Calu3 (cell line): ENCODE measurements at regions not wholly inside any gene's neighbourhood (a gene's known extent, or its start where the extent isn't known, plus 50 kb on each side); places are given as distances from the start of the nearest gene placed in this dataset.

ENCODE experiments used
- BruUV-seq: library from RNA; stranded (reverse); fragments of 400-500 nt; replicated peaks from 2 replicates; lab custom pipeline; 2021; lab: Mats Ljungman, UMichigan
- CTCF ChIA-PET: fragments of 300-600 bp; sonication (Branson Sonifier 250); formaldehyde crosslinking; loops from one replicate; lab custom pipeline; 2022; ENCODE audit warnings: antibody characterized with exemption; lab: Charles Lee
- DNase-seq: peaks from one replicate; pipeline ENCODE4 v3.0.0; 2022
- H3K27ac Mint-ChIP-seq: one replicate; pipeline ENCODE4 v1.8.0; 2022; ENCODE audit warnings: mixed read lengths; ENCODE audit not compliant: unreplicated experiment
- H3K27me3 Mint-ChIP-seq: one replicate; pipeline ENCODE4 v1.8.0; 2022; ENCODE audit warnings: mixed read lengths; ENCODE audit not compliant: unreplicated experiment
- H3K36me3 Mint-ChIP-seq: one replicate; pipeline ENCODE4 v1.8.0; 2022; ENCODE audit warnings: mild to moderate bottlenecking, moderate library complexity, mixed read lengths; ENCODE audit not compliant: insufficient read depth, unreplicated experiment
- H3K4me1 Mint-ChIP-seq: one replicate; pipeline ENCODE4 v1.8.0; 2022; ENCODE audit warnings: mild to moderate bottlenecking, low read depth, mixed read lengths; ENCODE audit not compliant: unreplicated experiment
- H3K4me3 Mint-ChIP-seq: one replicate; pipeline ENCODE4 v1.8.0; 2022; ENCODE audit warnings: mild to moderate bottlenecking, low read depth, moderate library complexity, mixed read lengths; ENCODE audit not compliant: unreplicated experiment
- H3K9me3 Mint-ChIP-seq: one replicate; pipeline ENCODE4 v1.8.0; 2022; ENCODE audit warnings: low read depth, mixed read lengths; ENCODE audit not compliant: unreplicated experiment
- CTCF ChIP-seq: fragments of 200-600 bp; IDR thresholded peaks from one replicate; pipeline ENCODE4 v1.8.0; 2022; ENCODE audit warnings: antibody characterized with exemption; ENCODE audit not compliant: unreplicated experiment
- intact Hi-C: fragments of 100-400 bp; cut with micrococcal nuclease; formaldehyde crosslinking; loops from one replicate; pipeline ENCODE4 v1.10.0; 2022; ENCODE audit not compliant: unreplicated experiment

- no peaks in the 10 kb centered on the region for H3K36me3 Mint-ChIP-seq
Observed at GRCh38 chr3:139780593-139780992, 102.8 kb upstream of the NMNAT3 start.

GRCh38 chr3:139778682-139779233, 101.0 kb upstream of the NMNAT3 start:
- Mint-ChIP-seq H3K9me3 (no peaks in the 10 kb centered on the region), H3K4me3 (no peak overlapping the region), H3K27ac (no peak overlapping the region), H3K36me3 (no peaks in the 10 kb centered on the region), H3K4me1 (no peaks in the 10 kb centered on the region), H3K27me3 (peaks cover 35% of the 10 kb centered on the region)
- intact Hi-C loops, result no loop called here
- TF ChIP-seq CTCF, result no peak
- BruUV-seq, result no TSS peak
- CTCF ChIA-PET, result no interaction called here
- DNase-seq, result no peak

More at GRCh38 chr3:139780593-139780992, 102.8 kb upstream of the NMNAT3 start:
- no TSS peak for BruUV-seq
- Mint-ChIP-seq H3K4me3 (no peak overlapping the region), H3K9me3 (no peaks in the 10 kb centered on the region), H3K27me3 (peaks cover 42% of the 10 kb centered on the region), H3K4me1 (no peaks in the 10 kb centered on the region), H3K27ac (no peak overlapping the region)
- CTCF ChIA-PET, result no interaction called here
- no peak for DNase-seq
- TF ChIP-seq CTCF, result no peak
- intact Hi-C loops, result no loop called here

- CTCF ChIA-PET, result interaction anchor here (0.5 kb wide), 1 partner anchor 1993 kb away, joined by 6 read pairs; no protein-coding TSS in a partner anchor
- H3K4me3 Mint-ChIP-seq, result no peak overlapping the region
- H3K4me1 Mint-ChIP-seq, result peaks cover 13% of the 10 kb centered on the region
- peaks cover 24% of the 10 kb centered on the region for H3K27me3 Mint-ChIP-seq
- no peak for DNase-seq
- no peaks in the 10 kb centered on the region for H3K9me3 Mint-ChIP-seq
- no peak for TF ChIP-seq CTCF
- H3K36me3 Mint-ChIP-seq, result no peaks in the 10 kb centered on the region
- BruUV-seq, result no TSS peak
- no peak overlapping the region for H3K27ac Mint-ChIP-seq
- intact Hi-C loops, result no loop called here
Observed at GRCh38 chr3:139774560-139775302, 97.0 kb upstream of the NMNAT3 start.

- no TSS peak for BruUV-seq
- Mint-ChIP-seq H3K36me3 (no peaks in the 10 kb centered on the region), H3K4me3 (no peak overlapping the region), H3K27ac (no peak overlapping the region), H3K4me1 (peaks cover 13% of the 10 kb centered on the region), H3K27me3 (peaks cover 17% of the 10 kb centered on the region), H3K9me3 (no peaks in the 10 kb centered on the region)
- CTCF ChIA-PET, result no interaction called here
- intact Hi-C loops, result no loop called here
- peak; percentile 21 for DNase-seq
- TF ChIP-seq CTCF, result no peak
Observed at GRCh38 chr3:139772539-139773500, 95.0 kb upstream of the NMNAT3 start.
